Osteoblast (primary cell): ENCODE measurements at regions not wholly inside any gene's neighbourhood (a gene's known extent, or its start where the extent isn't known, plus 50 kb on each side); places are given as distances from the start of the nearest gene placed in this dataset.
A peak's percentile ranks its signal among the peaks of the same experiment; 100 is the strongest.
"Not testable (repeated sequence)": the region's sequence is repeated elsewhere in the genome, so short reads cannot be mapped to it uniquely, and the experiment has no call there.

Source experiments
- DNase-seq: peaks from one replicate; pipeline ENCODE4 v3.0.0; 2011; ENCODE audit warnings: low spot score, mixed read lengths; ENCODE audit not compliant: insufficient read length; ENCODE audit errors: missing footprints
- H2AFZ ChIP-seq: 2 replicates; pipeline ENCODE4 v1.6.0; 2011; ENCODE audit warnings: mild to moderate bottlenecking, low read length
- H3K27ac ChIP-seq: 2 replicates; pipeline ENCODE4 v1.5.1; 2011; ENCODE audit warnings: mild to moderate bottlenecking, low read depth, low read length, moderate library complexity
- H3K27me3 ChIP-seq: 2 replicates; pipeline ENCODE4 v1.6.0; 2012; ENCODE audit warnings: mild to moderate bottlenecking, control low read depth, inconsistent platforms, low read length, moderate library complexity; ENCODE audit not compliant: insufficient read depth
- H3K36me3 ChIP-seq: 2 replicates; pipeline ENCODE4 v1.5.1; 2011; ENCODE audit warnings: mild to moderate bottlenecking, low read length, control low read depth, moderate library complexity; ENCODE audit not compliant: insufficient read depth
- H3K4me1 ChIP-seq: 2 replicates; pipeline ENCODE4 v1.5.1; 2011; ENCODE audit warnings: mild to moderate bottlenecking, low read length, control low read depth, moderate library complexity; ENCODE audit not compliant: insufficient read depth
- H3K4me2 ChIP-seq: 2 replicates; pipeline ENCODE4 v1.6.0; 2011; ENCODE audit warnings: mild to moderate bottlenecking, low read length; ENCODE audit not compliant: insufficient read depth
- H3K4me3 ChIP-seq: fragments of 200-600 bp; sonication (generic); 3 replicates; pipeline ENCODE4 v1.5.1; 2012; ENCODE audit warnings: mild to moderate bottlenecking, low read length, inconsistent platforms; ENCODE audit not compliant: insufficient read depth
- H3K79me2 ChIP-seq: 2 replicates; pipeline ENCODE4 v1.6.0; 2012; ENCODE audit warnings: mild to moderate bottlenecking, low read length, control low read depth, inconsistent platforms; ENCODE audit not compliant: insufficient read depth
- H3K9me3 ChIP-seq: 2 replicates; pipeline ENCODE4 v1.5.1; 2011; ENCODE audit warnings: low read depth, low read length, control low read depth
- H4K20me1 ChIP-seq: 2 replicates; pipeline ENCODE4 v1.6.0; 2012; ENCODE audit warnings: mild to moderate bottlenecking, low read length, control low read depth; ENCODE audit not compliant: insufficient read depth
- CTCF ChIP-seq: IDR thresholded peaks from 2 replicates; pipeline ENCODE4 v1.5.1; 2011; ENCODE audit warnings: mild to moderate bottlenecking, low read depth, low read length, moderate library complexity; ENCODE audit errors: extremely low read depth

- not testable (repeated sequence) for DNase-seq, H3K27ac ChIP-seq, H4K20me1 ChIP-seq, H2AFZ ChIP-seq, H3K27me3 ChIP-seq, H3K4me2 ChIP-seq, H3K9me3 ChIP-seq, H3K79me2 ChIP-seq, H3K4me3 ChIP-seq, H3K4me1 ChIP-seq, H3K36me3 ChIP-seq
Measured at GRCh38 chr17:13659051-13659450, 57.3 kb upstream of the HS3ST3A1 start.

GRCh38 chr17:13665872-13666635 lies 64.3 kb upstream of the HS3ST3A1 start:
- Histone ChIP-seq H3K36me3 (no peaks in the 10 kb centered on the region), H3K9me3 (no peaks in the 10 kb centered on the region), H3K4me2 (no peak overlapping the region), H2AFZ (no peak overlapping the region), H3K79me2 (no peaks in the 10 kb centered on the region), H4K20me1 (no peaks in the 10 kb centered on the region), H3K27me3 (no peaks in the 10 kb centered on the region), H3K27ac (no peak overlapping the region), H3K4me1 (no peaks in the 10 kb centered on the region), H3K4me3 (no peak overlapping the region)
- DNase-seq: no peak
- no peak for TF ChIP-seq CTCF

GRCh38 chr17:13671341-13671740 lies 69.6 kb upstream of the HS3ST3A1 start:
- H3K4me2 ChIP-seq: peak overlapping the region; percentile 45
- peak overlapping the region; percentile 7 for H2AFZ ChIP-seq
- H3K4me1 ChIP-seq: no peaks in the 10 kb centered on the region
- H3K79me2 ChIP-seq: no peaks in the 10 kb centered on the region
- H3K4me3 ChIP-seq: no peak overlapping the region
- no peaks in the 10 kb centered on the region for H3K9me3 ChIP-seq
- H3K27ac ChIP-seq: no peak overlapping the region
- H3K27me3 ChIP-seq: no peaks in the 10 kb centered on the region
- TF ChIP-seq CTCF: no peak
- DNase-seq: no peak
- H4K20me1 ChIP-seq: no peaks in the 10 kb centered on the region
- H3K36me3 ChIP-seq: no peaks in the 10 kb centered on the region

- no peak for TF ChIP-seq CTCF
- Histone ChIP-seq H3K4me3 (no peak overlapping the region), H3K9me3 (no peaks in the 10 kb centered on the region), H3K4me2 (peak overlapping the region; percentile 45), H2AFZ (no peak overlapping the region), H3K36me3 (no peaks in the 10 kb centered on the region), H3K27me3 (no peaks in the 10 kb centered on the region), H3K4me1 (no peaks in the 10 kb centered on the region), H3K79me2 (no peaks in the 10 kb centered on the region), H3K27ac (no peak overlapping the region), H4K20me1 (no peaks in the 10 kb centered on the region)
- DNase-seq: peak; percentile 65
Measured at GRCh38 chr17:13671771-13672170, 70.0 kb upstream of the HS3ST3A1 start.
